ENCODE measurements at regions not wholly inside any gene's neighbourhood (a gene's known extent, or its start where the extent isn't known, plus 50 kb on each side); places are given as distances from the start of the nearest gene placed in this dataset.

GRCh38 chr6:169906688-169907418 lies 155.4 kb downstream of the ERMARD start:
- DNase-seq (ENCODE audit: low spot score), result no peak

GRCh38 chr6:169906004-169906687 lies 154.7 kb downstream of the ERMARD start:
- DNase-seq (ENCODE audit: low spot score), result no peak

- no peak for DNase-seq (ENCODE audit: low spot score)
Measured at GRCh38 chr6:169905041-169905807, 153.8 kb downstream of the ERMARD start.

- DNase-seq (ENCODE audit: low spot score), result no peak
Measured at GRCh38 chr6:169904051-169904922, 152.9 kb downstream of the ERMARD start.

GRCh38 chr6:169903122-169903521 lies 151.7 kb downstream of the ERMARD start:
- DNase-seq (ENCODE audit: low spot score), result no peak

GRCh38 chr6:169902604-169903003 lies 151.2 kb downstream of the ERMARD start:
- DNase-seq (ENCODE audit: low spot score), result no peak

GRCh38 chr6:169902070-169902469 lies 150.6 kb downstream of the ERMARD start:
- no peak for DNase-seq (ENCODE audit: low spot score)

GRCh38 chr6:169899481-169900145 lies 148.2 kb downstream of the ERMARD start:
- DNase-seq (ENCODE audit: low spot score), result no peak

- DNase-seq (ENCODE audit: low spot score), result no peak
Measured at GRCh38 chr6:169898788-169899480, 147.5 kb downstream of the ERMARD start.

- no peak for DNase-seq (ENCODE audit: low spot score)
Measured at GRCh38 chr6:169897601-169898358, 146.4 kb downstream of the ERMARD start.

- DNase-seq (ENCODE audit: low spot score), result no peak
Measured at GRCh38 chr6:169896826-169897456, 145.5 kb downstream of the ERMARD start.

GRCh38 chr6:169895926-169896761 lies 144.7 kb downstream of the ERMARD start:
- no peak for DNase-seq (ENCODE audit: low spot score)

GRCh38 chr6:169895000-169895759 lies 143.8 kb downstream of the ERMARD start:
- no peak for DNase-seq (ENCODE audit: low spot score)

- DNase-seq (ENCODE audit: low spot score), result no peak
Measured at GRCh38 chr6:169894377-169894960, 143.0 kb downstream of the ERMARD start.

GRCh38 chr6:169893624-169894023 lies 142.2 kb downstream of the ERMARD start:
- no peak for DNase-seq (ENCODE audit: low spot score)

GRCh38 chr6:169891846-169892245 lies 140.4 kb downstream of the ERMARD start:
- DNase-seq (ENCODE audit: low spot score), result no peak

GRCh38 chr6:169891421-169891820 lies 140.0 kb downstream of the ERMARD start:
- DNase-seq (ENCODE audit: low spot score), result no peak
